ENCODE measurements at regions not wholly inside any gene's neighbourhood (a gene's known extent, or its start where the extent isn't known, plus 50 kb on each side); places are given as distances from the start of the nearest gene placed in this dataset.

- DNase-seq (ENCODE audit: extremely low read depth, low read depth), result no peak
- TF ChIP-seq CTCF (IDR thresholded peaks at IDR 0.05; ENCODE audit: low read depth, low read length), result no peak
These were observed 183.7 kb downstream of the INO80D start for GRCh38 chr2:205902041-205902899.

GRCh38 chr2:205901491-205901890 is 184.5 kb downstream of the INO80D start:
- no peak for TF ChIP-seq CTCF (IDR thresholded peaks at IDR 0.05; ENCODE audit: low read depth, low read length)
- DNase-seq (ENCODE audit: extremely low read depth, low read depth), result no peak

GRCh38 chr2:205898744-205899143 is 187.2 kb downstream of the INO80D start:
- DNase-seq (ENCODE audit: extremely low read depth, low read depth), result no peak
- no peak for TF ChIP-seq CTCF (IDR thresholded peaks at IDR 0.05; ENCODE audit: low read depth, low read length)

- no peak for TF ChIP-seq CTCF (IDR thresholded peaks at IDR 0.05; ENCODE audit: low read depth, low read length)
- DNase-seq (ENCODE audit: extremely low read depth, low read depth), result no peak
These were observed 189.9 kb downstream of the INO80D start for GRCh38 chr2:205895981-205896655.

GRCh38 chr2:205892665-205893259 is 193.2 kb downstream of the INO80D start:
- no peak for TF ChIP-seq CTCF (IDR thresholded peaks at IDR 0.05; ENCODE audit: low read depth, low read length)
- DNase-seq (ENCODE audit: extremely low read depth, low read depth), result no peak

- DNase-seq (ENCODE audit: extremely low read depth, low read depth), result no peak
These were observed 193.7 kb downstream of the INO80D start for GRCh38 chr2:205892251-205892655.

More at GRCh38 chr2:205892251-205892655, 193.7 kb downstream of the INO80D start:
- no peak for TF ChIP-seq CTCF (IDR thresholded peaks at IDR 0.05; ENCODE audit: low read depth, low read length)

Measured in AG09319 (cell line).